ENCODE measurements at regions not wholly inside any gene's neighbourhood (a gene's known extent, or its start where the extent isn't known, plus 50 kb on each side); places are given as distances from the start of the nearest gene placed in this dataset.
A peak's percentile ranks its signal among the peaks of the same experiment; 100 is the strongest.

GRCh38 chr7:64465551-64465950 is 97.3 kb downstream of the ZNF680 start:
- ChIA-PET CTCF (ENCODE audit: low intra/inter-chr PET ratio, low total read pairs) (no interaction called here), POLR2A (no interaction called here)
- peaks cover 58% of the 10 kb centered on the region for H3K9me3 ChIP-seq (ENCODE audit: low read length)
- no peak overlapping the region for H3K4me2 ChIP-seq (ENCODE audit: low read depth, low read length)
- no peaks in the 10 kb centered on the region for H4K20me1 ChIP-seq (ENCODE audit: insufficient read depth, low read length)
- no peaks in the 10 kb centered on the region for H3K36me3 ChIP-seq (replicated peaks in 1 of 2; ENCODE audit: control insufficient read depth in 1 of 2, insufficient read depth in 2 of 2, low read length in 2 of 2)
- FAIRE-seq = no peak
- intact Hi-C loops (cut with micrococcal nuclease; ENCODE audit: unreplicated experiment) (no loop called here), in situ Hi-C loops (cut with HindIII; ENCODE audit: extremely low pct_ligation_motif_present, low pct_unique_long_range_greater_than_20kb) (no loop called here)
- ATAC-seq = no peak
- TF ChIP-seq ZNF180 (CRISPR knock-in tag; IDR thresholded peaks at IDR 0.05; ENCODE audit: borderline replicate concordance, low read depth) = no peak
- TF ChIP-seq ZNF552 (CRISPR knock-in tag; IDR thresholded peaks at IDR 0.05; ENCODE audit: borderline replicate concordance) = no peak
- no peak for TF ChIP-seq EZH2 (conservative IDR thresholded peaks at IDR 0.05; ENCODE audit: low read depth, low read length)
- no peak for TF ChIP-seq ZNF597 (CRISPR knock-in tag; IDR thresholded peaks at IDR 0.05)
- TF ChIP-seq ZNF766 (CRISPR knock-in tag; IDR thresholded peaks at IDR 0.05; ENCODE audit: borderline replicate concordance) = no peak
- DNase-seq (ENCODE audit: low spot score) = no peak
- 0% methylated on average over 1 of the region's 1 CpG for WGBS (ENCODE audit: low lambda C conversion rate)
- H3K27me3 ChIP-seq (ENCODE audit: control insufficient read depth in 1 of 2, insufficient read depth in 2 of 2, low read length in 2 of 2) = no peaks in the 10 kb centered on the region
- no peak overlapping the region for H3K4me3 ChIP-seq (replicated peaks in 1 of 3; ENCODE audit: insufficient read depth in 1 of 3, low read depth in 2 of 3, low read length in 3 of 3)
- H3K79me2 ChIP-seq (ENCODE audit: insufficient read depth, low read length) = no peaks in the 10 kb centered on the region
- H2AFZ ChIP-seq (ENCODE audit: low read length) = no peak overlapping the region
- no peaks in the 10 kb centered on the region for H3K4me1 ChIP-seq (ENCODE audit: insufficient read depth, low read length)
- BruUV-seq (replicated peaks) = no TSS peak
- H3K27ac ChIP-seq (ENCODE audit: extremely low read length, insufficient read depth, low read length) = no peak overlapping the region
- no peak overlapping the region for H3K9ac ChIP-seq (ENCODE audit: insufficient read depth, low read depth, low read length)

GRCh38 chr7:64463636-64464375 is 99.1 kb downstream of the ZNF680 start:
- no peak overlapping the region for H3K4me2 ChIP-seq (ENCODE audit: low read depth, low read length)
- BruUV-seq (replicated peaks) = no TSS peak
- CTCF ChIA-PET (ENCODE audit: low intra/inter-chr PET ratio, low total read pairs) = no interaction called here
- WGBS (ENCODE audit: low lambda C conversion rate) = 57% methylated on average over 33 of the region's 38 CpGs
- DNase-seq (ENCODE audit: low spot score) = no peak
- no peaks in the 10 kb centered on the region for H3K27me3 ChIP-seq (ENCODE audit: control insufficient read depth in 1 of 2, insufficient read depth in 2 of 2, low read length in 2 of 2)
- no peak overlapping the region for H3K4me3 ChIP-seq (replicated peaks in 1 of 3; ENCODE audit: insufficient read depth in 1 of 3, low read depth in 2 of 3, low read length in 3 of 3)
- no peak overlapping the region for H2AFZ ChIP-seq (ENCODE audit: low read length)
- peaks cover 59% of the 10 kb centered on the region for H3K9me3 ChIP-seq (ENCODE audit: low read length)
- in situ Hi-C loops (cut with HindIII; ENCODE audit: extremely low pct_ligation_motif_present, low pct_unique_long_range_greater_than_20kb) (no loop called here), intact Hi-C loops (cut with micrococcal nuclease; ENCODE audit: unreplicated experiment) (no loop called here)
- no peaks in the 10 kb centered on the region for H3K79me2 ChIP-seq (ENCODE audit: insufficient read depth, low read length)
- peak; percentile 61 for TF ChIP-seq NFYB (CRISPR knock-in tag; IDR thresholded peaks at IDR 0.05)
- no peak for TF ChIP-seq MATR3 (CRISPR knock-in tag; IDR thresholded peaks at IDR 0.05)
- no peak for TF ChIP-seq ZMAT3 (CRISPR knock-in tag; conservative IDR thresholded peaks at IDR 0.05)
- ATAC-seq = no peak; the same call in 2 of the 3 replicates
- no peaks in the 10 kb centered on the region for H4K20me1 ChIP-seq (ENCODE audit: insufficient read depth, low read length)
- no peaks in the 10 kb centered on the region for H3K36me3 ChIP-seq (replicated peaks in 1 of 2; ENCODE audit: control insufficient read depth in 1 of 2, insufficient read depth in 2 of 2, low read length in 2 of 2)
- H3K4me1 ChIP-seq (ENCODE audit: insufficient read depth, low read length) = no peaks in the 10 kb centered on the region
- no peak overlapping the region for H3K27ac ChIP-seq (ENCODE audit: extremely low read length, insufficient read depth, low read length)
- H3K9ac ChIP-seq (ENCODE audit: insufficient read depth, low read depth, low read length) = no peak overlapping the region
- POLR2A ChIA-PET = no interaction called here
- FAIRE-seq = no peak
